ENCODE measurements at regions not wholly inside any gene's neighbourhood (a gene's known extent, or its start where the extent isn't known, plus 50 kb on each side); places are given as distances from the start of the nearest gene placed in this dataset.

- no peaks in the 10 kb centered on the region for H3K79me2 ChIP-seq (ENCODE audit: control insufficient read depth, insufficient read depth, low read length)
- POLR2A ChIA-PET = no interaction called here
Observed at GRCh38 chr6:166684866-166685265, 57.8 kb upstream of the RPS6KA2 start.

GRCh38 chr6:166684170-166684569 is 57.1 kb upstream of the RPS6KA2 start:
- Mint-ChIP-seq H3K27ac (no peak overlapping the region), H3K27me3 (peaks cover 18% of the 10 kb centered on the region), H3K4me1 (peaks cover 4% of the 10 kb centered on the region), H3K9me3 (ENCODE audit: insufficient read depth) (peaks cover 4% of the 10 kb centered on the region), H3K4me3 (no peak overlapping the region)
- Histone ChIP-seq H3K79me2 (ENCODE audit: control insufficient read depth, insufficient read depth, low read length) (no peaks in the 10 kb centered on the region), H2AFZ (ENCODE audit: insufficient read depth, low read depth, low read length, poor library complexity, severe bottlenecking) (no peak overlapping the region), H3K4me2 (replicated peaks; ENCODE audit: low read depth, low read length, poor library complexity, severe bottlenecking) (no peak overlapping the region), H3K27ac (ENCODE audit: low read length in 2 of 2) (no peak overlapping the region), H3K27me3 (replicated peaks in 1 of 4; ENCODE audit: control extremely low read depth in 1 of 4, control insufficient read depth in 3 of 4, insufficient read depth in 4 of 4, low read length in 3 of 4) (peaks cover 0 to 12% (median 2%) of the 10 kb centered on the region in 4 experiments), H3K9ac (ENCODE audit: low read length) (no peak overlapping the region), H3K36me3 (replicated peaks in 1 of 2; ENCODE audit: control extremely low read depth in 1 of 2, control insufficient read depth in 1 of 2, extremely low read depth in 1 of 2, insufficient read depth in 2 of 2, low read length in 1 of 2) (no peaks in the 10 kb centered on the region), H3K4me1 (ENCODE audit: control insufficient read depth in 2 of 2, insufficient read depth in 2 of 2, low read length in 2 of 2) (peaks cover 0 to 6% of the 10 kb centered on the region in 2 donors), H4K20me1 (ENCODE audit: control insufficient read depth, insufficient read depth, low read length, poor library complexity, severe bottlenecking) (no peaks in the 10 kb centered on the region), H3K9me3 (ENCODE audit: control extremely low read depth in 1 of 3, control insufficient read depth in 2 of 3, insufficient read depth in 1 of 3, low read length in 2 of 3) (peaks cover 0 to 11% (median 0%) of the 10 kb centered on the region in 3 donors), H3K4me3 (ENCODE audit: control extremely low read depth in 1 of 5, extremely low read depth in 1 of 5, insufficient read depth in 1 of 5, low read depth in 2 of 5, low read length in 4 of 5) (no peak overlapping the region)
- POLR2A ChIA-PET = no interaction called here
- 95% methylated on average over 4 of the region's 4 CpGs for WGBS (ENCODE audit: insufficient coverage)
- ATAC-seq (ENCODE audit: low read depth) = no peak
- TF ChIP-seq EZH2 (IDR thresholded peaks at IDR 0.05; ENCODE audit: borderline replicate concordance, insufficient read depth, low read depth, low read length, poor library complexity, severe bottlenecking) (no peak), CTCF (IDR thresholded peaks at IDR 0.05) (no peak)
- intact Hi-C loops (cut with micrococcal nuclease) = no loop called here
- DNase-seq = no peak
- CTCF ChIA-PET = no interaction called here

More at GRCh38 chr6:166684866-166685265, 57.8 kb upstream of the RPS6KA2 start:
- H2AFZ ChIP-seq (ENCODE audit: insufficient read depth, low read depth, low read length, poor library complexity, severe bottlenecking) = no peak overlapping the region
- no peak overlapping the region for H3K4me3 ChIP-seq (ENCODE audit: control extremely low read depth in 1 of 5, extremely low read depth in 1 of 5, insufficient read depth in 1 of 5, low read depth in 2 of 5, low read length in 4 of 5)
- intact Hi-C loops (cut with micrococcal nuclease) = no loop called here
- H3K9ac ChIP-seq (ENCODE audit: low read length) = no peak overlapping the region
- H3K9me3 ChIP-seq (ENCODE audit: control extremely low read depth in 1 of 3, control insufficient read depth in 2 of 3, insufficient read depth in 1 of 3, low read length in 2 of 3) = peaks cover 0 to 7% (median 0%) of the 10 kb centered on the region in 3 donors
- Mint-ChIP-seq H3K4me3 (no peak overlapping the region), H3K27ac (no peak overlapping the region), H3K27me3 (peaks cover 19% of the 10 kb centered on the region), H3K9me3 (ENCODE audit: insufficient read depth) (peaks cover 4% of the 10 kb centered on the region), H3K4me1 (peaks cover 4% of the 10 kb centered on the region)
- H3K4me2 ChIP-seq (replicated peaks; ENCODE audit: low read depth, low read length, poor library complexity, severe bottlenecking) = no peak overlapping the region
- CTCF ChIA-PET = no interaction called here
- peaks cover 0 to 12% (median 2%) of the 10 kb centered on the region in 4 experiments for H3K27me3 ChIP-seq (replicated peaks in 1 of 4; ENCODE audit: control extremely low read depth in 1 of 4, control insufficient read depth in 3 of 4, insufficient read depth in 4 of 4, low read length in 3 of 4)
- peaks cover 0 to 6% of the 10 kb centered on the region in 2 donors for H3K4me1 ChIP-seq (ENCODE audit: control insufficient read depth in 2 of 2, insufficient read depth in 2 of 2, low read length in 2 of 2)
- DNase-seq (no peak), ATAC-seq (ENCODE audit: low read depth) (no peak)
- H3K27ac ChIP-seq (ENCODE audit: low read length in 2 of 2) = no peak overlapping the region
- no peaks in the 10 kb centered on the region for H3K36me3 ChIP-seq (replicated peaks in 1 of 2; ENCODE audit: control extremely low read depth in 1 of 2, control insufficient read depth in 1 of 2, extremely low read depth in 1 of 2, insufficient read depth in 2 of 2, low read length in 1 of 2)
- TF ChIP-seq EZH2 (IDR thresholded peaks at IDR 0.05; ENCODE audit: borderline replicate concordance, insufficient read depth, low read depth, low read length, poor library complexity, severe bottlenecking) (no peak), CTCF (IDR thresholded peaks at IDR 0.05) (no peak)
- H4K20me1 ChIP-seq (ENCODE audit: control insufficient read depth, insufficient read depth, low read length, poor library complexity, severe bottlenecking) = no peaks in the 10 kb centered on the region
- WGBS (ENCODE audit: insufficient coverage) = 91% methylated on average over 7 of the region's 8 CpGs

All from B cell (primary cell).